SJSA1 (cell line): ENCODE measurements at regions not wholly inside any gene's neighbourhood (a gene's known extent, or its start where the extent isn't known, plus 50 kb on each side); places are given as distances from the start of the nearest gene placed in this dataset.
"Not testable (repeated sequence)": the region's sequence is repeated elsewhere in the genome, so short reads cannot be mapped to it uniquely, and the experiment has no call there.

ENCODE experiments used
- DNase-seq, 2 experiments: peaks; one replicate each; pipeline ENCODE4 v3.0.0-alpha.2; 2015 to 2020; ENCODE audit warnings: low spot score in 2 of 2, low read depth in 1 of 2
- H3K27ac ChIP-seq: fragments of 250-450 bp; sonication (Bioruptor Pico); 2 replicates; pipeline ENCODE4 v1.5.1; 2020; ENCODE audit warnings: mild to moderate bottlenecking, moderate library complexity
- H3K27me3 ChIP-seq: fragments of 250-450 bp; sonication (Bioruptor Pico); replicated peaks from 2 replicates; pipeline ENCODE4 v1.5.1; 2020; ENCODE audit warnings: mild to moderate bottlenecking, moderate library complexity
- H3K36me3 ChIP-seq: fragments of 250-450 bp; sonication (Bioruptor Pico); 2 replicates; pipeline ENCODE4 v1.5.1; 2020; ENCODE audit warnings: mild to moderate bottlenecking
- H3K4me1 ChIP-seq: fragments of 250-450 bp; sonication (Bioruptor Pico); replicated peaks from 2 replicates; pipeline ENCODE4 v1.6.1; 2021; ENCODE audit warnings: mild to moderate bottlenecking
- H3K4me3 ChIP-seq: fragments of 250-450 bp; sonication (Bioruptor Pico); 2 replicates; pipeline ENCODE4 v1.5.1; 2020; ENCODE audit warnings: mild to moderate bottlenecking
- H3K9me3 ChIP-seq: fragments of 250-450 bp; sonication (Bioruptor Pico); replicated peaks from 2 replicates; pipeline ENCODE4 v1.5.1; 2020; ENCODE audit warnings: mild to moderate bottlenecking

DNA sequence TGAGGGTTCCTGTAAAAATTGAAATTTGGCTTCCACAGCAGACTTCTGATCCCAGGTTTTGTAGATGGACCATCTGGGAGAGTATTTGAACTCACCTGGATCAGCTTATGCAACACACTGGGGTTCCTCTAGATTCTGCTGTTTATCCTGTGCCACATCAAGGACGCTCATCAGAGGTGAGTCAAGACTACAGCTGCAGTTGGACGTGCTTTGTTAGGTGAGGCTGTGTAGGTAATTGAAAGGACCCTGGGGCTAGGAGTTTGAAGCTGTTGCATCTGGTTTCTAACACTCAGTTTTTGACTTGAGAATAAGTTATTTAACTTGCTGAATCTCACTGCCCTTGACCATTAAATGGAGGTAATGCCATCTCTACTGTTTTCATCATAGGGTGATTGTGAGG is 394.2 kb downstream of the EDEM1 start:
- Histone ChIP-seq H3K36me3 (no peaks in the 10 kb centered on the region), H3K9me3 (no peaks in the 10 kb centered on the region), H3K4me3 (no peak overlapping the region), H3K27me3 (no peaks in the 10 kb centered on the region), H3K4me1 (no peaks in the 10 kb centered on the region), H3K27ac (no peak overlapping the region)
- DNase-seq, result no peak

DNA sequence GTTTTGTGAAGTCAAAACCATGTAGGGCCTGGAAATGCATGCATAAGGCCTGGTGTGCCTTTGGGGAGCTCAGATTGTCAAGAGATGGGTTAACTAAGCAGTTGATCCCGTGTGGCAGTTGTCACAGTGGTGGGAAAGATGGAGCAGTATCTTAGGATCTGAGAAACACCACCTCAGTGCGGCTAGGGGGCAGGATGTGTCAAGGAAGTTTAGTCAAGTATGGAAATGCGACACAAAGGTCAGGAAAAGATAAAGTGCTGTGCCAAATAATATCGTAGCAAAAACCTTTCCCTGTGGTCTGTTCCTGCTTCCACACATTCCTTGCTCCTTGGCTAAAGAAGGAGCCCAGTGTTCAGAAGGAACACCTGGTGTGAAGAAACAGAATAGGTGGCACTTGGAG is 396.4 kb downstream of the EDEM1 start:
- Histone ChIP-seq H3K4me3 (no peak overlapping the region), H3K27me3 (no peaks in the 10 kb centered on the region), H3K36me3 (no peaks in the 10 kb centered on the region), H3K27ac (no peak overlapping the region), H3K4me1 (no peaks in the 10 kb centered on the region), H3K9me3 (no peaks in the 10 kb centered on the region)
- DNase-seq, result no peak

DNA sequence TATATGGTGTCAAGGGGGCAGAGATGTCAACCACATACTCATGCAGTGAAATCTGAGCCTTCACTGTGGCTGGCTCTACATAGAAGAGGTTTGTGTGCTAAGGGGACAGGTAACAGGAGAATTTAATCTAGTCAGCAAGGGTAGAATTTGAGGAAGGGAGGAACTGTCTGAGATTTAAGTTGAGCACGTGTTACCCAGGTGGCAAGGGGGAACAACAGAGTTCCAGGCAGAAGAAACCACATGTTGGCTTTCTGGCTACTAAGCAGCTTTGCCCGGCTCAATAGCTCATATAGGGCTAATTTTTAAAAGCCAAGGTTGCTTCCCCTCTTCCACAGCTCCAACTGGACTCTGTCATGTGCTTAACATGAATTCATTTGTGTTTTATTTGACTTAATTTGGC is 397.6 kb downstream of the EDEM1 start:
- Histone ChIP-seq H3K36me3 (no peaks in the 10 kb centered on the region), H3K4me1 (no peaks in the 10 kb centered on the region), H3K27ac (no peak overlapping the region), H3K9me3 (no peaks in the 10 kb centered on the region), H3K27me3 (no peaks in the 10 kb centered on the region), H3K4me3 (no peak overlapping the region)
- DNase-seq, result no peak

DNA sequence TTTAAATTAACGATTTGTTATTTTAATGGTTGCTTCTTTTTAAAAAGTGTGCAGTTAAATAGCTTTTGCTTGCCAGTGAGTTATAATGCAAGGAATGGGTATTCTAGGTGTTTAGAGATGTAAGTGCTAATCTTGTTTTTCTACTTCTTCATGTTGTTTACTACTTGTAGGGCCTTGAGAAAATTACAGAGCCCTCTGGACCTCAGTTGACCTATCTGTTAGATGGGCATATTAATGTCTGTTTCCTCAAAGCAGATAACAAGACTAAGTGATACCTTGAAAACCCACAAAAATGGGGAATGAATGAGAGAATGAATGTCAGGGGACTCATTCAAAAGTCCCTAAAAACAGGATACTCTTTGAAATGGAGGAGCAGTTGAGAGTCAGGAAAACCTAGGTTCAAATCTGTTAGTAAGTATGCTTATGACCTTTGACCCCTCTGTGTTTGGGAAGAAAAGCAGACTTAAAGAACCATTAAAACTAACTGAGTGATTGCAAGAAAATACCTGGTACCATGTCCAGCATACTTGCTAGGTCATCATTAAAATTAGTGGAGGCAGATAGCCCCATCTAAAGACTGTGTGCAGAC is 419.5 kb downstream of the EDEM1 start:
- H3K9me3 ChIP-seq, result no peaks in the 10 kb centered on the region
- H3K36me3 ChIP-seq, result no peaks in the 10 kb centered on the region
- no peaks in the 10 kb centered on the region for H3K4me1 ChIP-seq
- no peaks in the 10 kb centered on the region for H3K27me3 ChIP-seq
- H3K27ac ChIP-seq, result no peak overlapping the region
- H3K4me3 ChIP-seq, result no peak overlapping the region
- DNase-seq, result no peak

DNA sequence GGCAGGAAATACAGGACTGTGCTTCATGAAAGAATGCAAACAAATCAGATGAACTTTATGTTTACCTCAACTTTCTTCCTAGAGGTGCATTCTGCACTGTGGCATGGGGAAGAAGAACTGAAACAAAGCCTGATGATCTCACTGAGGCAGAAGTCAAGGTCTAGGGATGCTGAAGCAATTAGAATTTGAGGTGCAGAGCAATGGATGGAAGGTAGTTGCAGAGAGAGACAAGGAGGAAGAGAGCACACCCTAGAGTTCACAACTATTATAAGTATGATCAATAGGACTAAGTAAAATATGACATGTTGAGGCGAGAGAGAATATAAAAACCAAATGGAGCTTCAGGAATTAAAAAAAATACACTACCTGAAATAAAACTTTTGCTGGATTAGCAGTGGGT is 420.1 kb downstream of the EDEM1 start:
- no peaks in the 10 kb centered on the region for H3K4me1 ChIP-seq
- no peak overlapping the region for H3K27ac ChIP-seq
- DNase-seq, result no peak
- H3K27me3 ChIP-seq, result no peaks in the 10 kb centered on the region
- H3K4me3 ChIP-seq, result no peak overlapping the region
- H3K36me3 ChIP-seq, result no peaks in the 10 kb centered on the region
- H3K9me3 ChIP-seq, result no peaks in the 10 kb centered on the region

DNA sequence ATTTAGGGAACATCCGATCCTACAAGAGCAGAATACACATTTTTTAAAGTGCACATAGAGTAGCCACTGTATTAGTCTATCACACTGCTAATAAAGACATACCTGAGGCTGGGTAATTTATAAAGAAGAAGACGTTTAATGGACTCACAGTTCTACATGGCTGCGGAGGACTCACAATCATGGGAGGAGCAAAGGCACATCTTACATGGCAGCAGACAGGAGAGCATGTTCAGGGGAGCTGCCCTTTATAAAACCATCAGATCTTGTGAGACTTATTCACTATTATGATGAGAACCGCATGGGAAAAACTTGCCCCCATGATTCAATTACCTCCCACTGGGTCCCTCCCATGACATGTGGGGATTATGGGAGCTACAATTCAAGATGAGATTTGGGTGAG is 421.5 kb downstream of the EDEM1 start:
- DNase-seq, H3K27me3 ChIP-seq, H3K36me3 ChIP-seq, H3K9me3 ChIP-seq, H3K4me1 ChIP-seq, H3K4me3 ChIP-seq, H3K27ac ChIP-seq: not testable (repeated sequence)

DNA sequence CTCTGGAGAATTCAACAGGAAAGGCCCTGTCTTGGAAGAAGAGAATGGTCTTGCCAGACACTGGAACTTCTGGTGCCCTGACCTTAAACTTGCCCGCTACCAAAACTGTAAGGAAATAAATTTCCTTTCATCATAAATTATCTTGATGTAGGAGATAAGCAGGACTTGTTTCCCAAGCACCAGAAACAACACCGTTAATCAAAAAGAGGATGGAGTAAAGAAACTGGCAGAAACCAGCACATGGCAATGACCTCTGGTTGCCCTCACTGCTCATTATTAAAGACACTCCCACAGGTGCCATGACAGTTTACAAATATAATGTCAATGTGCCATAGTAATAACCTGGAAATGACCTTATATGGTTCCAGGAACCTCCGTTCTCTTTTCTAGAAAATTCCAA is 426.1 kb downstream of the EDEM1 start:
- Histone ChIP-seq H3K4me3 (no peak overlapping the region), H3K27ac (no peak overlapping the region), H3K36me3 (no peaks in the 10 kb centered on the region), H3K4me1 (no peaks in the 10 kb centered on the region), H3K9me3 (no peaks in the 10 kb centered on the region), H3K27me3 (no peaks in the 10 kb centered on the region)
- DNase-seq, result no peak

DNA sequence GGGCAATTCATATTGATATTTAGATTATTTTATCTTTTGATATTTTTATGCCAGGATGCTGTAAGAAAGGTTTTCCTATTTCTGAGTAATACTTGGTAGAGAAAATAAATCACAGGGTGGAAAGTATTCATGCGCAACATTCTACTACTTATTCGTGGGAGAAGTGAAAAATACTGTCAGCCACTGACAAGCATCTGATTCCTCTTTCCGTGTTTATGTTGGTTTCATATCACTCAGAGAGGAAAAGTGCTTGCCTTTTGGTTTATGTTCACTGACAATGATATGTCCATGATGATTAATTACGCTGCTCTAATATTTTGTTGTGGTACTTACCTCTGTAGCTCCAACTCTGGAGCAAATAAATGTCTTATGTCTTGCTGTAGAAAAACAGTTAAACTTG is 429.4 kb downstream of the EDEM1 start:
- Histone ChIP-seq H3K4me1 (no peaks in the 10 kb centered on the region), H3K27me3 (no peaks in the 10 kb centered on the region), H3K27ac (no peak overlapping the region), H3K4me3 (no peak overlapping the region), H3K9me3 (no peaks in the 10 kb centered on the region), H3K36me3 (no peaks in the 10 kb centered on the region)
- DNase-seq, result no peak

DNA sequence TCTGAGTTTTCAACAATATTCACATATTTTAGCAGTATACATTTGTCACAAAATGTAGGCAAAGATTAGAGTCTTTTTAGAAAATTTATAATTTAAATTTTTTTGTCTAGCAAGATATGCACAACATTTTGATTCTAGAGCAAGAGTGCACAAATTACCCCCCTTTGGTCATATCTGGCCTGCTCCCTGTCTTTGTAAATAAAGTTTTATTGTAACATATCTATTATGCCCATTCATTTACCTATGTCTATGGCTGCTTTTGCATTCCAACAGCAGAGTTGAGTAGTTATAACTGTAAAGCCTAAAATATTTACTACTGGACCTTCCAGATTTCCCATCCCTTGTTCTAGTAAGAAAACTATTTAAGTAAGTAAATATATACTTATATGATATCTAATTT is 430.7 kb downstream of the EDEM1 start:
- H3K4me1 ChIP-seq, result no peaks in the 10 kb centered on the region
- H3K27ac ChIP-seq, result no peak overlapping the region
- H3K4me3 ChIP-seq, result no peak overlapping the region
- no peaks in the 10 kb centered on the region for H3K9me3 ChIP-seq
- no peaks in the 10 kb centered on the region for H3K36me3 ChIP-seq
- H3K27me3 ChIP-seq, result no peaks in the 10 kb centered on the region
- no peak for DNase-seq

DNA sequence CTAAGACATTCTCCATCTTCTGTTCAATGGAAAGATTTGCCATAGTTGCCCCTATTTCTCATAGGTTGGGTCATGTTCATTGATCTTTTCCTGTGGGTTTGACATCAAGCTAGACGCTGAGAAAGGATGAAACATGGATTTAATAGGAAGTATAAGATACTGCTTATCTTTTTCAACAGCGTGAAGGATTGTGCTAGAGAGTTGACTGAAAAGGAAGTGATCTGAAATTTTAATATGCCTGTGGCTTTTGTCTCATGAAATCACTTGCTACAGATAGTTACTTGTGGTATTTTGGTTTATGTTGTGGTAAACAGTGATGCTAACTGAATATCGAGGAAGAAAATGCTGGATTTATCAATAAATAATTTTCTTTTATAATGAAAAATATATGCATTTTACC is 442.9 kb downstream of the EDEM1 start:
- no peak overlapping the region for H3K27ac ChIP-seq
- H3K9me3 ChIP-seq, result no peaks in the 10 kb centered on the region
- DNase-seq, result no peak
- no peak overlapping the region for H3K4me3 ChIP-seq
- H3K36me3 ChIP-seq, result no peaks in the 10 kb centered on the region
- H3K4me1 ChIP-seq, result no peaks in the 10 kb centered on the region
- no peaks in the 10 kb centered on the region for H3K27me3 ChIP-seq

DNA sequence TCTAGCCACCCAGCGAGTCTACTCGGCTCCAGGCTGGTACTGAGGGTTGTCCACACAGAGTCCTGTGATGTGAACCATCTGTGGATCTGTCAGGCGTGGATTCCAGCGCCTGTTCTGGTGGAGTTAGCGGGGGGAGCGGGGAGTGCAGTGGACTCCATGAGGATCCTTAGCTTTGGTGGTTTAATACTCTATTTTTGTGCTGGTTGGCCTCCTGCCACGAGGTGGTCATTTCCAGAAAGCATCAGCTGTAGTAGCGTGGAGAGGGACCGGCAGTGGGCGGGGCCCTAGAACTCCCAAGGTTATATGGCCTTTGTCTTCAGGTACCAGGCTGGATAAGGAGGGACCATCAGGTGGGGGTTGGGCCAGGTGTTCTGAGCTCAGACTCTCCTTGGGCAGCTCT is 446.5 kb downstream of the EDEM1 start:
- no peak overlapping the region for H3K4me3 ChIP-seq

DNA sequence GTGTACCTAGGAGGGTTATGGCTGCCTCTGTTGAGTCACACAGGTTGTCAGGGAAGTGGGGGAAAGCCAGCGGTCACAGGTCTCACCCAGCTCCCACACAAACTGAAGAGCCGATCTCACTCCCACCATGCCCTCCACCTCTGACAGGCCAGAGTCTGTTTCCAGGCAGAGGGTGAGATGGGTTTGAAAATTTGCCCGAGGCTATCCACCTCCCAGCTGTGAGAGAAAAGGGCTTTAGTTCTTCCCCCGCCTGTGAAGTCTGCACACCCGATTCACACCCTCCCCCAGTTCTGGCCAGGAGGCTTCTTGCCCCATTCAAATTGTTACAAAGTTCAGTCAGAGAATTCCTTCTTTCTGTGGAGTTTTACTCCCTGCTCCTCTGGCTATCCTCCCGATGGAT is 446.9 kb downstream of the EDEM1 start:
- no peak for DNase-seq
- Histone ChIP-seq H3K27ac (no peak overlapping the region), H3K4me1 (no peaks in the 10 kb centered on the region), H3K36me3 (no peaks in the 10 kb centered on the region), H3K27me3 (no peaks in the 10 kb centered on the region), H3K4me3 (no peak overlapping the region), H3K9me3 (no peaks in the 10 kb centered on the region)

More for the DNA sequence above, 446.5 kb downstream of the EDEM1 start:
- no peak for DNase-seq
- Histone ChIP-seq H3K4me1 (no peaks in the 10 kb centered on the region), H3K27me3 (no peaks in the 10 kb centered on the region), H3K36me3 (no peaks in the 10 kb centered on the region), H3K27ac (no peak overlapping the region), H3K9me3 (no peaks in the 10 kb centered on the region)

DNA sequence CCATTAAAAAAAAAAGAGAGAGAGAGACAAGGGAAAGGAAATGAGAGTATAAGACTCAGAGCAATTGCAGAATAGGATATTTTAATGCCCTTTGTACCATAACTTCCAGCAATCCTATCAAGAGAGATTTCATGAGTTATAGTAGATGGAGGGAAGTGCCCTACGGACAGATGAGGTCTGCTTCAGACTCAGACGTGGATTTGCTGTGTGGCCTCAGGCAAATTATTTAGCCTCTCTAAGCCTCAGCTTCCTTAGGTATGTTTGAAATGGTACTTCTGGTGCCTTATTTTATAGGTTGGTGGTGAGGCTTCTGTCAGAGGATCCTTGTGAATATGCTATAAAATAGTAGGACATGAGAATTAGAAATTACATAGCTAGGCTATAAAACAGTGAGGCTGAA is 448.2 kb downstream of the EDEM1 start:
- no peaks in the 10 kb centered on the region for H3K27me3 ChIP-seq
- no peak overlapping the region for H3K4me3 ChIP-seq
- no peaks in the 10 kb centered on the region for H3K4me1 ChIP-seq
- H3K27ac ChIP-seq, result no peak overlapping the region
- no peak for DNase-seq
- no peaks in the 10 kb centered on the region for H3K36me3 ChIP-seq
- H3K9me3 ChIP-seq, result no peaks in the 10 kb centered on the region

DNA sequence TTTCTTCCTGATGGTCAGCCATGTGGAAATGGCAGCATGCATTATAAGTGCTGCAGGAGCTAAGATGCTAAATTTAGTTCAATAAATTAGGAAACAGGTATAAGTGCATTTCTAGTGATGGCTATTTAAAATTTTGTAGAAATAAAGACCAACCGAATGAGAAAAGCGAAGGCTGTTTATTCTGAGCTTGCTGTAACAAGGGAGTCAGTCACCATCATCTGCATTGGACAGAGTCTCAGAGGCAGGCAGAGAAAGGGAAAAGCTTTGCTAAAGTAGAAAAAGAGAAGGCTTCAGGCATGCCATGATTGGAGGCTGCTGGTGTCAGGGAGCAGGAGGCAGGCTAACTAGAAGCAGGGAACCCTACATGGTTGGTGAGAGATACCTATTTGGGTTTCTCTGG is 451.0 kb downstream of the EDEM1 start:
- no peaks in the 10 kb centered on the region for H3K4me1 ChIP-seq
- H3K27me3 ChIP-seq, result no peaks in the 10 kb centered on the region
- H3K36me3 ChIP-seq, result no peaks in the 10 kb centered on the region
- no peak overlapping the region for H3K4me3 ChIP-seq
- no peaks in the 10 kb centered on the region for H3K9me3 ChIP-seq
- DNase-seq, result no peak
- H3K27ac ChIP-seq, result no peak overlapping the region
